ENCODE measurements at regions not wholly inside any gene's neighbourhood (a gene's known extent, or its start where the extent isn't known, plus 50 kb on each side); places are given as distances from the start of the nearest gene placed in this dataset.

DNA sequence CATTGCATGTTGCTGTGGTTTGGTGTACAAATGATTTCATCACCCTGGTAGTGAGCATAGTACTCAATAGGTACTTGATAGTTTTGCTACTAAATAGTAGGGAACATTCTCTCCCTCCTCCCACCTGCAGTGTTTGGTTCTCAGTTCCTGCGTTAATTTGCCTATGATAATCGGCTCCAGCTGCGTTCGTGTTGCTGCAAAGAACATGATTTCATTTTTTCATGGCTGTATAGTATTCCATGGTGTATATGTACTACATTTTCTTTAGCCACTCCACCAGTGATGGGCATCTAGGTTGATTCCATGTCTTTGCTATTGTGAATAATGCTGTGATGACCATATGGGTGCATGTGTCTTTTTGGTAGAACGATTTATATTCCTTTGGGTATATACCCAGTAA lies 903.4 kb downstream of the TTLL7 start:
- H3K9me3 Mint-ChIP-seq: peaks cover 14% of the 10 kb centered on the region
- peaks cover 14% of the 10 kb centered on the region for H3K36me3 Mint-ChIP-seq
- POLR2A ChIA-PET: no interaction called here
- H3K4me3 Mint-ChIP-seq: no peak overlapping the region
- ATAC-seq: no peak
- H3K27ac Mint-ChIP-seq: no peak overlapping the region
- no peaks in the 10 kb centered on the region for H3K27me3 Mint-ChIP-seq (ENCODE audit: low read depth)
- no peak for DNase-seq (ENCODE audit: low spot score)
- no peak for TF ChIP-seq TEAD1 (CRISPR knock-in tag; IDR thresholded peaks at IDR 0.05)
- TF ChIP-seq ZNF416 (CRISPR knock-in tag; IDR thresholded peaks at IDR 0.05): no peak
- TF ChIP-seq, protein P1, sequence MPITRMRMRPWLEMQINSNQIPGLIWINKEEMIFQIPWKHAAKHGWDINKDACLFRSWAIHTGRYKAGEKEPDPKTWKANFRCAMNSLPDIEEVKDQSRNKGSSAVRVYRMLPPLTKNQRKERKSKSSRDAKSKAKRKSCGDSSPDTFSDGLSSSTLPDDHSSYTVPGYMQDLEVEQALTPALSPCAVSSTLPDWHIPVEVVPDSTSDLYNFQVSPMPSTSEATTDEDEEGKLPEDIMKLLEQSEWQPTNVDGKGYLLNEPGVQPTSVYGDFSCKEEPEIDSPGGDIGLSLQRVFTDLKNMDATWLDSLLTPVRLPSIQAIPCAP (CRISPR knock-in tag; IDR thresholded peaks at IDR 0.05): no peak
- TF ChIP-seq, protein P2, sequence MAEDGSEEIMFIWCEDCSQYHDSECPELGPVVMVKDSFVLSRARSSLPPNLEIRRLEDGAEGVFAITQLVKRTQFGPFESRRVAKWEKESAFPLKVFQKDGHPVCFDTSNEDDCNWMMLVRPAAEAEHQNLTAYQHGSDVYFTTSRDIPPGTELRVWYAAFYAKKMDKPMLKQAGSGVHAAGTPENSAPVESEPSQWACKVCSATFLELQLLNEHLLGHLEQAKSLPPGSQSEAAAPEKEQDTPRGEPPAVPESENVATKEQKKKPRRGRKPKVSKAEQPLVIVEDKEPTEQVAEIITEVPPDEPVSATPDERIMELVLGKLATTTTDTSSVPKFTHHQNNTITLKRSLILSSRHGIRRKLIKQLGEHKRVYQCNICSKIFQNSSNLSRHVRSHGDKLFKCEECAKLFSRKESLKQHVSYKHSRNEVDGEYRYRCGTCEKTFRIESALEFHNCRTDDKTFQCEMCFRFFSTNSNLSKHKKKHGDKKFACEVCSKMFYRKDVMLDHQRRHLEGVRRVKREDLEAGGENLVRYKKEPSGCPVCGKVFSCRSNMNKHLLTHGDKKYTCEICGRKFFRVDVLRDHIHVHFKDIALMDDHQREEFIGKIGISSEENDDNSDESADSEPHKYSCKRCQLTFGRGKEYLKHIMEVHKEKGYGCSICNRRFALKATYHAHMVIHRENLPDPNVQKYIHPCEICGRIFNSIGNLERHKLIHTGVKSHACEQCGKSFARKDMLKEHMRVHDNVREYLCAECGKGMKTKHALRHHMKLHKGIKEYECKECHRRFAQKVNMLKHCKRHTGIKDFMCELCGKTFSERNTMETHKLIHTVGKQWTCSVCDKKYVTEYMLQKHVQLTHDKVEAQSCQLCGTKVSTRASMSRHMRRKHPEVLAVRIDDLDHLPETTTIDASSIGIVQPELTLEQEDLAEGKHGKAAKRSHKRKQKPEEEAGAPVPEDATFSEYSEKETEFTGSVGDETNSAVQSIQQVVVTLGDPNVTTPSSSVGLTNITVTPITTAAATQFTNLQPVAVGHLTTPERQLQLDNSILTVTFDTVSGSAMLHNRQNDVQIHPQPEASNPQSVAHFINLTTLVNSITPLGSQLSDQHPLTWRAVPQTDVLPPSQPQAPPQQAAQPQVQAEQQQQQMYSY (CRISPR knock-in tag; IDR thresholded peaks at IDR 0.05): no peak
- TF ChIP-seq NFATC4 (CRISPR knock-in tag; IDR thresholded peaks at IDR 0.05): no peak
- TF ChIP-seq SP1 (CRISPR knock-in tag; conservative IDR thresholded peaks at IDR 0.05): no peak
- TF ChIP-seq SOX15 (CRISPR knock-in tag; IDR thresholded peaks at IDR 0.05): no peak
- TF ChIP-seq FOXJ3 (CRISPR knock-in tag; IDR thresholded peaks at IDR 0.05; ENCODE audit: borderline replicate concordance): no peak
- no peak for TF ChIP-seq JAZF1 (CRISPR knock-in tag; IDR thresholded peaks at IDR 0.05)
- TF ChIP-seq, protein P3, sequence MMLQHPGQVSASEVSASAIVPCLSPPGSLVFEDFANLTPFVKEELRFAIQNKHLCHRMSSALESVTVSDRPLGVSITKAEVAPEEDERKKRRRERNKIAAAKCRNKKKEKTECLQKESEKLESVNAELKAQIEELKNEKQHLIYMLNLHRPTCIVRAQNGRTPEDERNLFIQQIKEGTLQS (CRISPR knock-in tag; conservative IDR thresholded peaks at IDR 0.05): no peak
- H3K4me1 Mint-ChIP-seq: peaks cover 5% of the 10 kb centered on the region
- CTCF ChIA-PET: no interaction called here

DNA sequence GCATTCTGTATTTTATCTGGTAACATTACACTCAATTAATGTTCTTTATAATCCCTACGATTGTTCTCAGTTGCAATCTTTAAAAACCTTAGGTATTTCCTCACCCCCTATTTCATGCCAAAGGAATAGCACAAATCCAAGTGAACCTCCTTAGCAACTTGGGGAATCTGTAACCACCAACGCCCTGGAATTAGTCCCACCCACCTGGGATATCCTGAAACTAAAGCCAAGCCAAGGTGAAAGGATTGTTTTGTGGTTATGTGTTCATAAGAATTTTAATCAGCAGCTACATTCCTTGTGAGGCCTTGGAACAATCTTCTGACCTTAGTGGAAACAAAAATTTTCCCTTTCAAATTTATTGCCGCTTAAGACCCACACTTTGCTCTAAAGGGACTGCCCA lies 908.7 kb downstream of the TTLL7 start:
- no peak overlapping the region for H3K27ac Mint-ChIP-seq
- ChIA-PET POLR2A (no interaction called here), CTCF (no interaction called here)
- peaks cover 1% of the 10 kb centered on the region for H3K9me3 Mint-ChIP-seq
- DNase-seq (ENCODE audit: low spot score) (no peak), ATAC-seq (no peak)
- H3K4me3 Mint-ChIP-seq: no peak overlapping the region
- H3K4me1 Mint-ChIP-seq: peaks cover 15% of the 10 kb centered on the region
- H3K27me3 Mint-ChIP-seq (ENCODE audit: low read depth): no peaks in the 10 kb centered on the region
- H3K36me3 Mint-ChIP-seq: peaks cover 2% of the 10 kb centered on the region
- TF ChIP-seq, protein P4, sequence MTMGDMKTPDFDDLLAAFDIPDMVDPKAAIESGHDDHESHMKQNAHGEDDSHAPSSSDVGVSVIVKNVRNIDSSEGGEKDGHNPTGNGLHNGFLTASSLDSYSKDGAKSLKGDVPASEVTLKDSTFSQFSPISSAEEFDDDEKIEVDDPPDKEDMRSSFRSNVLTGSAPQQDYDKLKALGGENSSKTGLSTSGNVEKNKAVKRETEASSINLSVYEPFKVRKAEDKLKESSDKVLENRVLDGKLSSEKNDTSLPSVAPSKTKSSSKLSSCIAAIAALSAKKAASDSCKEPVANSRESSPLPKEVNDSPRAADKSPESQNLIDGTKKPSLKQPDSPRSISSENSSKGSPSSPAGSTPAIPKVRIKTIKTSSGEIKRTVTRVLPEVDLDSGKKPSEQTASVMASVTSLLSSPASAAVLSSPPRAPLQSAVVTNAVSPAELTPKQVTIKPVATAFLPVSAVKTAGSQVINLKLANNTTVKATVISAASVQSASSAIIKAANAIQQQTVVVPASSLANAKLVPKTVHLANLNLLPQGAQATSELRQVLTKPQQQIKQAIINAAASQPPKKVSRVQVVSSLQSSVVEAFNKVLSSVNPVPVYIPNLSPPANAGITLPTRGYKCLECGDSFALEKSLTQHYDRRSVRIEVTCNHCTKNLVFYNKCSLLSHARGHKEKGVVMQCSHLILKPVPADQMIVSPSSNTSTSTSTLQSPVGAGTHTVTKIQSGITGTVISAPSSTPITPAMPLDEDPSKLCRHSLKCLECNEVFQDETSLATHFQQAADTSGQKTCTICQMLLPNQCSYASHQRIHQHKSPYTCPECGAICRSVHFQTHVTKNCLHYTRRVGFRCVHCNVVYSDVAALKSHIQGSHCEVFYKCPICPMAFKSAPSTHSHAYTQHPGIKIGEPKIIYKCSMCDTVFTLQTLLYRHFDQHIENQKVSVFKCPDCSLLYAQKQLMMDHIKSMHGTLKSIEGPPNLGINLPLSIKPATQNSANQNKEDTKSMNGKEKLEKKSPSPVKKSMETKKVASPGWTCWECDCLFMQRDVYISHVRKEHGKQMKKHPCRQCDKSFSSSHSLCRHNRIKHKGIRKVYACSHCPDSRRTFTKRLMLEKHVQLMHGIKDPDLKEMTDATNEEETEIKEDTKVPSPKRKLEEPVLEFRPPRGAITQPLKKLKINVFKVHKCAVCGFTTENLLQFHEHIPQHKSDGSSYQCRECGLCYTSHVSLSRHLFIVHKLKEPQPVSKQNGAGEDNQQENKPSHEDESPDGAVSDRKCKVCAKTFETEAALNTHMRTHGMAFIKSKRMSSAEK (CRISPR knock-in tag; IDR thresholded peaks at IDR 0.05; ENCODE audit: borderline replicate concordance): no peak
- no peak for TF ChIP-seq ZNF219 (CRISPR knock-in tag; IDR thresholded peaks at IDR 0.05; ENCODE audit: borderline replicate concordance)
- TF ChIP-seq, protein P5, sequence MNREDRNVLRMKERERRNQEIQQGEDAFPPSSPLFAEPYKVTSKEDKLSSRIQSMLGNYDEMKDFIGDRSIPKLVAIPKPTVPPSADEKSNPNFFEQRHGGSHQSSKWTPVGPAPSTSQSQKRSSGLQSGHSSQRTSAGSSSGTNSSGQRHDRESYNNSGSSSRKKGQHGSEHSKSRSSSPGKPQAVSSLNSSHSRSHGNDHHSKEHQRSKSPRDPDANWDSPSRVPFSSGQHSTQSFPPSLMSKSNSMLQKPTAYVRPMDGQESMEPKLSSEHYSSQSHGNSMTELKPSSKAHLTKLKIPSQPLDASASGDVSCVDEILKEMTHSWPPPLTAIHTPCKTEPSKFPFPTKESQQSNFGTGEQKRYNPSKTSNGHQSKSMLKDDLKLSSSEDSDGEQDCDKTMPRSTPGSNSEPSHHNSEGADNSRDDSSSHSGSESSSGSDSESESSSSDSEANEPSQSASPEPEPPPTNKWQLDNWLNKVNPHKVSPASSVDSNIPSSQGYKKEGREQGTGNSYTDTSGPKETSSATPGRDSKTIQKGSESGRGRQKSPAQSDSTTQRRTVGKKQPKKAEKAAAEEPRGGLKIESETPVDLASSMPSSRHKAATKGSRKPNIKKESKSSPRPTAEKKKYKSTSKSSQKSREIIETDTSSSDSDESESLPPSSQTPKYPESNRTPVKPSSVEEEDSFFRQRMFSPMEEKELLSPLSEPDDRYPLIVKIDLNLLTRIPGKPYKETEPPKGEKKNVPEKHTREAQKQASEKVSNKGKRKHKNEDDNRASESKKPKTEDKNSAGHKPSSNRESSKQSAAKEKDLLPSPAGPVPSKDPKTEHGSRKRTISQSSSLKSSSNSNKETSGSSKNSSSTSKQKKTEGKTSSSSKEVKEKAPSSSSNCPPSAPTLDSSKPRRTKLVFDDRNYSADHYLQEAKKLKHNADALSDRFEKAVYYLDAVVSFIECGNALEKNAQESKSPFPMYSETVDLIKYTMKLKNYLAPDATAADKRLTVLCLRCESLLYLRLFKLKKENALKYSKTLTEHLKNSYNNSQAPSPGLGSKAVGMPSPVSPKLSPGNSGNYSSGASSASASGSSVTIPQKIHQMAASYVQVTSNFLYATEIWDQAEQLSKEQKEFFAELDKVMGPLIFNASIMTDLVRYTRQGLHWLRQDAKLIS (CRISPR knock-in tag; IDR thresholded peaks at IDR 0.05; ENCODE audit: borderline replicate concordance): no peak
- no peak for TF ChIP-seq GABPB1 (CRISPR knock-in tag; IDR thresholded peaks at IDR 0.05)
- no peak for TF ChIP-seq CREB1 (CRISPR knock-in tag; IDR thresholded peaks at IDR 0.05)
- TF ChIP-seq SMAD4 (CRISPR knock-in tag; IDR thresholded peaks at IDR 0.05): no peak
- TF ChIP-seq, protein P6, sequence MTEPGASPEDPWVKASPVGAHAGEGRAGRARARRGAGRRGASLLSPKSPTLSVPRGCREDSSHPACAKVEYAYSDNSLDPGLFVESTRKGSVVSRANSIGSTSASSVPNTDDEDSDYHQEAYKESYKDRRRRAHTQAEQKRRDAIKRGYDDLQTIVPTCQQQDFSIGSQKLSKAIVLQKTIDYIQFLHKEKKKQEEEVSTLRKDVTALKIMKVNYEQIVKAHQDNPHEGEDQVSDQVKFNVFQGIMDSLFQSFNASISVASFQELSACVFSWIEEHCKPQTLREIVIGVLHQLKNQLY (CRISPR knock-in tag; IDR thresholded peaks at IDR 0.05): no peak
- no peak for TF ChIP-seq MYBL2 (CRISPR knock-in tag; IDR thresholded peaks at IDR 0.05)
- TF ChIP-seq EMX1 (CRISPR knock-in tag; IDR thresholded peaks at IDR 0.05): no peak
- TF ChIP-seq FOXJ3 (CRISPR knock-in tag; IDR thresholded peaks at IDR 0.05; ENCODE audit: borderline replicate concordance): no peak
- no peak for TF ChIP-seq FOXK1 (CRISPR knock-in tag; IDR thresholded peaks at IDR 0.05)
- TF ChIP-seq, protein P7, sequence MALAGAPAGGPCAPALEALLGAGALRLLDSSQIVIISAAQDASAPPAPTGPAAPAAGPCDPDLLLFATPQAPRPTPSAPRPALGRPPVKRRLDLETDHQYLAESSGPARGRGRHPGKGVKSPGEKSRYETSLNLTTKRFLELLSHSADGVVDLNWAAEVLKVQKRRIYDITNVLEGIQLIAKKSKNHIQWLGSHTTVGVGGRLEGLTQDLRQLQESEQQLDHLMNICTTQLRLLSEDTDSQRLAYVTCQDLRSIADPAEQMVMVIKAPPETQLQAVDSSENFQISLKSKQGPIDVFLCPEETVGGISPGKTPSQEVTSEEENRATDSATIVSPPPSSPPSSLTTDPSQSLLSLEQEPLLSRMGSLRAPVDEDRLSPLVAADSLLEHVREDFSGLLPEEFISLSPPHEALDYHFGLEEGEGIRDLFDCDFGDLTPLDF (CRISPR knock-in tag; IDR thresholded peaks at IDR 0.05): no peak
- TF ChIP-seq JAZF1 (CRISPR knock-in tag; IDR thresholded peaks at IDR 0.05): no peak
